ENCODE measurements at regions not wholly inside any gene's neighbourhood (a gene's known extent, or its start where the extent isn't known, plus 50 kb on each side); places are given as distances from the start of the nearest gene placed in this dataset.

DNA sequence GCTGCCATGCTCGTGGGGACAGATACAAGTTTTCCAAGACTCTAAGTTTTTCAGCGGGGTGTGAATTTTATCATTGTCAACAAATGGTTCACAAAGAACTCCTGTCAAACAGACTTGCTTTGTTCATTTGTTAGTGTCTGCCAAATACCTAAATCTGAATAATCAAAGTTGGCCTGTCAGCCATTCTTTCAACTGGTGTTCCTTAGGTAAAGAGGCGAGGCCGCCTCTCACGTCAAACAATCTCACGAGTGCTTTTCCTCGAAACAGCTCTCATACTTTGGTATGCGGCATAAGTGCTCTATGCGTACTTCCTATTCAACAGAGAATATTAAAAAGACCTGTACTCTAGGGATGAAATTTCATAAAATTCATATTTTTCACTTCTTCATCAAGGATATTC lies 51.4 kb upstream of the KANK4 start:
- DNase-seq (no peak), ATAC-seq (no peak)
- Histone ChIP-seq H3K27ac (ENCODE audit: low read length) (no peak overlapping the region), H3K4me1 (ENCODE audit: control insufficient read depth, insufficient read depth, low read length) (no peaks in the 10 kb centered on the region), H3K27me3 (ENCODE audit: control insufficient read depth, insufficient read depth) (no peaks in the 10 kb centered on the region), H3K4me3 (ENCODE audit: low read length) (no peak overlapping the region), H3K9me3 (ENCODE audit: control insufficient read depth, low read length) (no peaks in the 10 kb centered on the region)
- 77% methylated on average over 9 of the region's 9 CpGs for WGBS
- intact Hi-C loops (cut with DNase I), result no loop called here

DNA sequence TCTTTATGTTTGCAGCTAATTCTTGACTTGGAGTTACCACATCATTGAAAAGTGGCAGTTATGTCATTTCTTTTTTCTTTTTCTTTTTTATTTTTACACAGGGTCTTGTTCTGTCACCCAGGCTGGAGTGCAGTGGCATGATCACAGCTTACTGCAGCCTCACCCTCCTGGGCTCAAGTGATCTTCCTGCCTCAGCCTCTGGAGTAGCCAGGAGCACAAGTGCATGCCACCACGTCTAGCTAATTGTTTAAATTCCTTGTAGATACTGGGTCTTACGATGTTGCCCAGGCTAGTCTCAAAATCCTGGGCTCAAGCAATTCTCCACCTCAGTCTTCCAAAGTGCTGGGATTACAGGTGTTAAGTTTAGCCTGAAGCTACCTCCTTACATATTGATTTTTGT lies 52.1 kb upstream of the KANK4 start:
- no peaks in the 10 kb centered on the region for H3K27me3 ChIP-seq (ENCODE audit: control insufficient read depth, insufficient read depth)
- no peak overlapping the region for H3K4me3 ChIP-seq (ENCODE audit: low read length)
- intact Hi-C loops (cut with DNase I), result no loop called here
- no peak for ATAC-seq
- H3K9me3 ChIP-seq (ENCODE audit: control insufficient read depth, low read length), result no peaks in the 10 kb centered on the region
- no peak for DNase-seq
- no peaks in the 10 kb centered on the region for H3K4me1 ChIP-seq (ENCODE audit: control insufficient read depth, insufficient read depth, low read length)
- 53% methylated on average over 2 of the region's 2 CpGs for WGBS
- no peak overlapping the region for H3K27ac ChIP-seq (ENCODE audit: low read length)

DNA sequence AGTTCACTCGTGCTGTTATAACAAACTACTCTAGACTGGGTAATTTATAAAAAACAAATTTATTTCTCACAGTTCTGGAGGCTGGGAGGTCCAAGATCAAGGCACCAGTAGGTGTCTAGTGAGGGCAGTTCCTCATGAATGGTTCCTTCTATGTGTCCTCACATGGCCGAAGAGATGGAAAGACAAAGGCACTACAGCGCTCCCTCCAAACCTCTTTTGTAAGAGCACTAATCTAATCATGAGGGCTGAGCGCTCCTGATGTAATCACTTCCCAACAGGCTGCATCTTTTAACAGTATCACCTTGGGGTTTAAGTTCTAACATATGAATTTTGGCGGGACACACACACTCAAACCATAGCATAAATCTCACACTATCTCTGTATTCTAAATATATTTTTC lies 54.0 kb upstream of the KANK4 start:
- no peaks in the 10 kb centered on the region for H3K27me3 ChIP-seq (ENCODE audit: control insufficient read depth, insufficient read depth)
- H3K4me1 ChIP-seq (ENCODE audit: control insufficient read depth, insufficient read depth, low read length), result no peaks in the 10 kb centered on the region
- no peak for ATAC-seq
- intact Hi-C loops (cut with DNase I), result no loop called here
- H3K4me3 ChIP-seq (ENCODE audit: low read length), result no peak overlapping the region
- H3K9me3 ChIP-seq (ENCODE audit: control insufficient read depth, low read length), result no peaks in the 10 kb centered on the region
- H3K27ac ChIP-seq (ENCODE audit: low read length), result no peak overlapping the region
- no peak for DNase-seq
- WGBS, result 94% methylated on average over 5 of the region's 5 CpGs

DNA sequence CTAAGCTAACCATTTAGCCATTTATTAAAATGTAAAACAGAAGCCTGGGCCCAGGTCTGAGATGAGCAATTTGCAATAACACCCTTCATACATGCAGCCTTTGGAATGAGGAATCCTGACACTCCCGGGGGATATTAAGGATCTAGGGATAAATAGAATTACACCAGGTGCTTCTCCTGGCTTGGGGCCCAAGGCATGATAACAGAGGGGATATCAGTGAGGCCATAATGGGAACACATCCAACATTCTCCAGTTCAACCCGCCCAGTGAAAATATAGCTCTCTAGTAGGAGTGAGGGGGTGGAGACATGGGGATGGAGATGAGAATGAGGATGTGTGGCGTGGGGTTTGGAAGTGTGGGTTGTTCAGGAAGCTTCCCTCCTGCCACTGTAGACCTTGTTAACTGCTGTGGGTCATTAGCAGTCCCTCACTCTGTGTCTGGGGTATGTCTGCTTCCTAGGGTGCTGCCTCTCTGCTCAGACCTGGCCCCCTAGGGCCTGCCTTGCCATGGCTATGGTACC lies 57.9 kb upstream of the KANK4 start:
- 46% methylated on average over 3 of the region's 3 CpGs for WGBS
- no peak for ATAC-seq
- intact Hi-C loops (cut with DNase I), result no loop called here

DNA sequence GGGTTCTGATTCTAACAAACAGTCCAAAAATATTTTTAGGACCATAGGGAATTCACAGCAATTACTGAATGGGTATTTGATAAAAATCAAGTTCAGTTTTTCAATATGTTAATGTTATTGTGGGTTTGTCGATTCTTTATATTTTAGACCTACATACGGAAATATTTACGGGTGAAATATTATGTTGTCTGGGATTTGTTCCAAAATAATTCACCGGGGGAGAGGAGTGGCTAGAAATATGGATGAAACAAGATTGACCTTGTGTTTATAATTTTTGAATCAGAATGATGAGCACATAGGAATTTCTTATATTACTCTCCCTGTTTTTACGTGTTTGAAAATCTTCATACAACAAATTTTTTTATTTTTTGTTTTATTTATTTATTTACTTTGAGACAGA lies 56.7 kb upstream of the USP1 start:
- Histone ChIP-seq H3K4me1 (ENCODE audit: control insufficient read depth, insufficient read depth, low read length) (no peaks in the 10 kb centered on the region), H3K27me3 (ENCODE audit: control insufficient read depth, insufficient read depth) (no peaks in the 10 kb centered on the region), H3K27ac (ENCODE audit: low read length) (no peak overlapping the region), H3K4me3 (ENCODE audit: low read length) (no peak overlapping the region), H3K9me3 (ENCODE audit: control insufficient read depth, low read length) (no peaks in the 10 kb centered on the region)
- 86% methylated on average over 5 of the region's 5 CpGs for whole genome bisulfite sequencing
- intact Hi-C loops (cut with DNase I), result no loop called here
- DNase-seq (no peak), ATAC-seq (no peak)

More for the DNA sequence above, 57.9 kb upstream of the KANK4 start:
- Histone ChIP-seq H3K9me3 (ENCODE audit: control insufficient read depth, low read length) (no peaks in the 10 kb centered on the region), H3K27ac (ENCODE audit: low read length) (no peak overlapping the region), H3K4me1 (ENCODE audit: control insufficient read depth, insufficient read depth, low read length) (no peaks in the 10 kb centered on the region), H3K4me3 (ENCODE audit: low read length) (no peak overlapping the region), H3K27me3 (ENCODE audit: control insufficient read depth, insufficient read depth) (no peaks in the 10 kb centered on the region)
- no peak for DNase-seq

DNA sequence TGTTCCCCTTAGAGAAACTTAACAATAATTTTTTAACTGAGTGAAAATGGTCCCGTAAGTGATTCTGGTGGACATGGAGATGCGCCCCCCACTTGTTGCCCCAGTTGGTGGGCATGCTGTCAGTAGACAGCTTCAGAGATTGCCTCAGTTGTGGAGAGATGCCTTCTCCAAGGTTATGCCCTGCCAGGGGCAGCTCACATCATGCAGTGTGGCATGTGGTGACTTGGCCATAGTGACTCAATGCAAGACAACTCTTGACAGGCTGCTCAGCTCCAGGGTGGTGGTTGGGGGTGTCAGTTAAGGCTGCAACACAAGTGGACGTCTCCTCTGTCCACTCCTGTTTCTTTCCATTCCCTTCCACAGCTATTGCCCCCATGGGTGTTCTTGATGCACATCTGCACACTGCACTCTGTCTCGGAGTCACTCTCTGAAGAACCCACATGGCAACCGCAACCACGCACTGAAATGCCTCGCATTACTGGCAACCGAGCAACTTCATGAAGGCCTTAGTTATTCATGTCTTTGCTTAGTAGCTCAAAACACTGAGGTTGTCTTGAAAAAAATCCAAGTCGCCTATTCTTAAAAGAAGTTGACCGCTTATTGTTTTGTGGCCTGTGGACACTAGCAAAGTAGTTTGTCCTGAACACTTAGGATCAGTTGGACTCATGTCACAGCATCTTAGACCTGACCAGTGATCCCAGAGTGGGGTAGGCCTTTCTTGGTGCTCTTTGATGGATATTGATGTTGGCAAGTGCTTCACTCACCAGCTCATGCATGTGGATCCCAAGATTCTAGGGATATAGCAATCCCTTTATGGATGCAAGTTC lies 54.8 kb upstream of the USP1 start:
- Histone ChIP-seq H3K4me3 (ENCODE audit: low read length) (no peak overlapping the region), H3K27me3 (ENCODE audit: control insufficient read depth, insufficient read depth) (no peaks in the 10 kb centered on the region), H3K27ac (ENCODE audit: low read length) (no peak overlapping the region), H3K4me1 (ENCODE audit: control insufficient read depth, insufficient read depth, low read length) (no peaks in the 10 kb centered on the region), H3K9me3 (ENCODE audit: control insufficient read depth, low read length) (no peaks in the 10 kb centered on the region)
- no peak for ATAC-seq
- intact Hi-C loops (cut with DNase I), result no loop called here
- no peak for DNase-seq
- 93% methylated on average over 10 of the region's 10 CpGs for WGBS

DNA sequence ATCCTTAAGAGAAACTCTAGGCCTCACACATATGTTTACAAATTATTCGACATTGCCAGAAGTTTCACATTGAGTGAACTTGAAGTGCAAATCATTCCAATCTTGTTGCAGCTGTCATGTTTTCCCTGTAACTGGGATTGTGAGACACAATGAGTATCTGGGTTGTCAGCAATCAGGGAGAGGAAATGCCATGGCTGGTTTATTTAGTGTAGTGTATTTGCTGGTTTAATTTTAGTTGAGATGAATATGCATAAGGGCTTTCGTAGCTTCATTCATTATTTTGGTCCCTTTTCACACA lies 54.2 kb upstream of the USP1 start:
- intact Hi-C loops (cut with DNase I), result no loop called here
- 64% methylated on average over 2 of the region's 2 CpGs for WGBS
- Histone ChIP-seq H3K27me3 (ENCODE audit: control insufficient read depth, insufficient read depth) (no peaks in the 10 kb centered on the region), H3K27ac (ENCODE audit: low read length) (no peak overlapping the region), H3K4me3 (ENCODE audit: low read length) (no peak overlapping the region), H3K4me1 (ENCODE audit: control insufficient read depth, insufficient read depth, low read length) (no peaks in the 10 kb centered on the region), H3K9me3 (ENCODE audit: control insufficient read depth, low read length) (no peaks in the 10 kb centered on the region)
- ATAC-seq, result no peak
- no peak for DNase-seq

DNA sequence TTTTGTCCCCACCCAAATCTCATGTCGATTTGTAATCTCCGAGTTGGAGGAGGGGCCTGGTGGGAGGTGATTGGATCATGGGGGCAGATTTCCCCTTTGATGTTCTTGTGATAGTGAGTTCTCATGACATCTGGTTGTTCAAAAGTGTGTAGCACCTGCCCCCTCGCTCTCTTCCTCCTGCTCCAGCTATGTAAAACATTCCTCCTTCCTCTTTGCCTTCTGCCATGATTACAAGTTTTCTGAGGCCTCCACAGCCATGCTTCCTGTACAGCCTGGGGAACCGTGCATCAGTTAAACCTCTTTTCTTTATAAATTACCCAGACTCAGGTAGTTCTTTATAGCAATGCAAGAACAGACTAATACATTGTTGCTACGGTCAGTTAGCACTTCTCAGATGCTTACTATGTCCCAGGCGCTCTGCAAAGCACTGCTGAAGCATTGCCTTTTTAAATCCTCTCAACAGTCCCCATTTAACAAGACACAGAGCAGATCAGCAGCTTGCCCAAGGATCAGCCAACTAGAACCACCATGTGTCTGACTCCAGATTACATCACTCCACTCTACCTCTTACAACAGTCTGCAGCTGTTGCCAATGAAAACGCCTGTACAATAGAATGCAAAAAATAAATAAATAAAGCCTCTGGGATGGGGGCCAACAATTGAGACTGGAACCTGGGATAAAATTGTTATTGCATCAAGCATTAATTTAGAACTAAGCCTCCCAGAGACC lies 52.4 kb upstream of the USP1 start:
- Histone ChIP-seq H3K27me3 (ENCODE audit: control insufficient read depth, insufficient read depth) (no peaks in the 10 kb centered on the region), H3K4me3 (ENCODE audit: low read length) (no peak overlapping the region), H3K27ac (ENCODE audit: low read length) (no peak overlapping the region), H3K9me3 (ENCODE audit: control insufficient read depth, low read length) (no peaks in the 10 kb centered on the region), H3K4me1 (ENCODE audit: control insufficient read depth, insufficient read depth, low read length) (no peaks in the 10 kb centered on the region)
- ATAC-seq, result peak; percentile 69 to 79
- intact Hi-C loops (cut with DNase I), result no loop called here
- WGBS, result 59% methylated on average over 7 of the region's 7 CpGs
- DNase-seq, result peak in 1 of 3 donors; percentile 19

DNA sequence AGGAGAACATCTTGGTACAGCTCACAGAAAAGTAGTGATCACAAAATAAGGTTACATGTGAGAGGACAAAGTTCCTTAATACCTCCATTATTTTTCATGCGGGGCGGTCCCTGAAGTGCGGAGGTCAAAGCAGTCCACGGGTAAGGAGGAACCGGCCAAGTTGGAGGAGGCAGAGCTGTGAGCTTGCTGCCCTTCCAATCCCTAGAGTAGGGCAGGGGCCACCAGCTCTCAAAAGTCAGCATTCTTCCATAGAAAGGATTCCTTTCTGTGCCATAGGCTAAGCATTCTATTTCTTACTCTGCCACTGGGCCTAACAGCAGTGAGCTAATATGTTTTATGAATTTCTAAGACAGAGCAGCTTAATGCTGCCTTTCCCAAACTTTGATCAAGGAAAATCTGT lies 50.9 kb upstream of the USP1 start:
- DNase-seq (no peak), ATAC-seq (no peak)
- WGBS, result 86% methylated on average over 5 of the region's 5 CpGs
- H3K27ac ChIP-seq (ENCODE audit: low read length), result no peak overlapping the region
- no peaks in the 10 kb centered on the region for H3K9me3 ChIP-seq (ENCODE audit: control insufficient read depth, low read length)
- no peaks in the 10 kb centered on the region for H3K4me1 ChIP-seq (ENCODE audit: control insufficient read depth, insufficient read depth, low read length)
- intact Hi-C loops (cut with DNase I), result no loop called here
- no peak overlapping the region for H3K4me3 ChIP-seq (ENCODE audit: low read length)
- no peaks in the 10 kb centered on the region for H3K27me3 ChIP-seq (ENCODE audit: control insufficient read depth, insufficient read depth)

DNA sequence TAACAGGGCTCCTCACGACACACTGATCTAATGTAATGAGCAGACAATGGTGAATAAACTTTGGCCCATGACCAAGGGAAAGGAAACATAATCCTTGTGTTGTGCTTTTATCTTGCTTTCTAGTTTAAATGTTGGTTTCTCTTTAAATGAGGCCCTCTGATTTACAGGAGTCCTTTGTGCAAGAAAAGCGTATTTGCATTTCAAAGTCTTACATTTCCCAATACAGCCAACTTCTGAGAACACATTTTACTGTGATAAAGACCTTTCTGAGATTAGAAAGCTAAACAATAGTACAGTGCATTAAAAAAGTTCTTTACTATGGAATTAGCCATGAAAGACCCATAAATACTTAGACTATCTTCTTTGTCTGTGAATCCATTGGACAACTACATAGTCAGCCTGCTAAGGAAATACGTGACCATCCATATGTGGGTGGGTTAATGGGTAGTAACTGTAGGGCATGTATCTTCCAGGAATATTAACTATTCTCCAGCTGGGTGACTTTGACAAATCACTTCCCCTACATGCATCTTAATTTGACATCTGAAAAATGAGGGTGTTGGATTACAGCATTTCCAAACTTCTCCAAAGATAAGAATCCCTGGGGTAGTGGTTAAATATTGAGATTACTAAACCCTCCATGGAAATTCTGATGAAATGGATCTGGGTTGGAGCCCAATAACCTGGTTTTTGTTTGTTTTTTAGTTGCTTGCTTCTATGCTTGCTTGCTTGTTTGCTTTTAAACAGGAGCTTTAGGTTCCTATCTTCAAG lies 50.3 kb upstream of the USP1 start:
- WGBS, result 44% methylated on average over 3 of the region's 3 CpGs
- Histone ChIP-seq H3K27ac (ENCODE audit: low read length) (no peak overlapping the region), H3K4me1 (ENCODE audit: control insufficient read depth, insufficient read depth, low read length) (no peaks in the 10 kb centered on the region), H3K9me3 (ENCODE audit: control insufficient read depth, low read length) (no peaks in the 10 kb centered on the region), H3K4me3 (ENCODE audit: low read length) (no peak overlapping the region), H3K27me3 (ENCODE audit: control insufficient read depth, insufficient read depth) (no peaks in the 10 kb centered on the region)
- DNase-seq (no peak), ATAC-seq (no peak)
- intact Hi-C loops (cut with DNase I), result no loop called here
